PC-3 (cell line): ENCODE measurements at regions not wholly inside any gene's neighbourhood (a gene's known extent, or its start where the extent isn't known, plus 50 kb on each side); places are given as distances from the start of the nearest gene placed in this dataset.

Experiments
- ATAC-seq: fragments of 200-7000 bp; cut with Tn5 transposase; 2 replicates; pipeline ENCODE4 v1.9.1; 2020; ENCODE audit warnings: mild to moderate bottlenecking, moderate library complexity
- BruUV-seq: library from RNA; stranded (reverse); fragments of 400-500 nt; replicated peaks from 2 replicates; lab custom pipeline; 2021; lab: Mats Ljungman, UMichigan
- CTCF ChIA-PET: fragments of 300-600 bp; sonication (Branson Sonifier 250); formaldehyde crosslinking; loops from one replicate; lab custom pipeline; 2022; ENCODE audit warnings: antibody characterized with exemption; lab: Charles Lee
- POLR2A ChIA-PET: fragments of 300-600 bp; sonication (Branson Sonifier 250); formaldehyde crosslinking; loops from one replicate; lab custom pipeline; 2022; ENCODE audit warnings: antibody characterized with exemption; ENCODE audit not compliant: unreplicated experiment; lab: Charles Lee
- DNase-seq: peaks from one replicate; pipeline ENCODE4 v3.0.0-alpha.2; 2015
- H2AFZ ChIP-seq: fragments of 300-600 bp; sonication (generic); 2 replicates; pipeline ENCODE4 v1.6.0; 2016; ENCODE audit warnings: antibody characterized with exemption, low read length
- H3F3A ChIP-seq: fragments of 300-600 bp; sonication (generic); one replicate; pipeline ENCODE4 v1.6.0; 2017; ENCODE audit warnings: antibody characterized with exemption, low read length, control low read depth, mild to moderate bottlenecking; ENCODE audit not compliant: unreplicated experiment
- H3K27ac ChIP-seq: fragments of 300-600 bp; sonication (generic); 2 replicates; pipeline ENCODE4 v1.5.1; 2016; ENCODE audit warnings: mild to moderate bottlenecking, low read length
- H3K27me3 ChIP-seq: fragments of 300-600 bp; sonication (generic); 2 replicates; pipeline ENCODE4 v1.6.1; 2016; ENCODE audit warnings: low read length, mixed read lengths
- H3K36me3 ChIP-seq: fragments of 300-600 bp; sonication (generic); 2 replicates; pipeline ENCODE4 v1.6.1; 2016; ENCODE audit warnings: low read depth, mixed run types, low read length, mixed read lengths
- H3K4me1 ChIP-seq: fragments of 300-600 bp; sonication (generic); 2 replicates; pipeline ENCODE4 v1.5.1; 2016; ENCODE audit warnings: low read length; ENCODE audit not compliant: insufficient read depth
- H3K4me2 ChIP-seq: fragments of 300-600 bp; sonication (generic); 2 replicates; pipeline ENCODE4 v1.6.0; 2016; ENCODE audit warnings: low read length
- H3K4me3 ChIP-seq: fragments of 300-600 bp; sonication (generic); 2 replicates; pipeline ENCODE4 v1.5.1; 2016; ENCODE audit warnings: mild to moderate bottlenecking, low read length, mixed read lengths
- H3K79me2 ChIP-seq: fragments of 300-600 bp; sonication (generic); 2 replicates; pipeline ENCODE4 v1.6.1; 2017; ENCODE audit warnings: low read length, mixed read lengths
- H3K9ac ChIP-seq: fragments of 300-600 bp; sonication (generic); 2 replicates; pipeline ENCODE4 v1.6.0; 2016; ENCODE audit warnings: mild to moderate bottlenecking, low read length
- H3K9me2 ChIP-seq: fragments of 300-600 bp; sonication (generic); replicated peaks from 2 replicates; pipeline ENCODE4 v1.6.1; 2016; ENCODE audit warnings: mixed run types, low read length, mixed read lengths
- H3K9me3 ChIP-seq: fragments of 300-600 bp; sonication (generic); 2 replicates; pipeline ENCODE4 v1.6.1; 2016; ENCODE audit warnings: low read length, mixed read lengths
- H4K20me1 ChIP-seq: fragments of 300-600 bp; sonication (generic); 2 replicates; pipeline ENCODE4 v1.6.1; 2016; ENCODE audit warnings: low read length, mixed read lengths
- CTCF ChIP-seq: fragments of 300-600 bp; sonication (generic); conservative IDR thresholded peaks from 2 replicates; pipeline ENCODE4 v1.5.1; 2017; ENCODE audit warnings: antibody characterized with exemption, low read depth, mild to moderate bottlenecking, low read length
- EZH2 ChIP-seq: fragments of 300-600 bp; sonication (generic); IDR thresholded peaks from one replicate; pipeline ENCODE4 v1.6.1; 2017; ENCODE audit warnings: antibody characterized with exemption, mild to moderate bottlenecking, low read length; ENCODE audit not compliant: unreplicated experiment
- EZH2phosphoT487 ChIP-seq: fragments of 300-600 bp; sonication (generic); IDR thresholded peaks from 2 replicates; pipeline ENCODE4 v1.6.1; 2018; ENCODE audit warnings: mild to moderate bottlenecking, antibody characterized with exemption, low read length, borderline replicate concordance
- intact Hi-C: fragments of 100-400 bp; cut with micrococcal nuclease; formaldehyde crosslinking; loops from 2 replicates; pipeline ENCODE4 v1.9.0; 2023

GRCh38 chr21:16421007-16421406 is 691.2 kb downstream of the USP25 start:
- Histone ChIP-seq H3K36me3 (no peaks in the 10 kb centered on the region), H3K4me3 (no peak overlapping the region), H3K79me2 (no peaks in the 10 kb centered on the region), H3F3A (no peaks in the 10 kb centered on the region), H4K20me1 (no peaks in the 10 kb centered on the region), H3K4me2 (no peak overlapping the region), H3K9ac (no peak overlapping the region), H3K9me3 (no peaks in the 10 kb centered on the region), H3K9me2 (no peaks in the 10 kb centered on the region), H3K4me1 (no peaks in the 10 kb centered on the region), H3K27ac (no peak overlapping the region), H2AFZ (no peak overlapping the region), H3K27me3 (peaks cover 26% of the 10 kb centered on the region)
- TF ChIP-seq EZH2 (no peak), EZH2phosphoT487 (no peak), CTCF (no peak)
- DNase-seq (no peak), ATAC-seq (no peak)
- no TSS peak for BruUV-seq
- ChIA-PET POLR2A (no interaction called here), CTCF (no interaction called here)
- intact Hi-C loops = no loop called here

- no TSS peak for BruUV-seq
- TF ChIP-seq EZH2phosphoT487 (no peak), EZH2 (no peak), CTCF (no peak)
- no peak for DNase-seq
- Histone ChIP-seq H2AFZ (no peak overlapping the region), H4K20me1 (no peaks in the 10 kb centered on the region), H3K4me2 (no peak overlapping the region), H3K9me2 (no peaks in the 10 kb centered on the region), H3K27me3 (peaks cover 26% of the 10 kb centered on the region), H3F3A (no peaks in the 10 kb centered on the region), H3K27ac (no peak overlapping the region), H3K9me3 (no peaks in the 10 kb centered on the region), H3K9ac (no peak overlapping the region), H3K36me3 (no peaks in the 10 kb centered on the region), H3K4me3 (no peak overlapping the region), H3K79me2 (no peaks in the 10 kb centered on the region), H3K4me1 (no peaks in the 10 kb centered on the region)
- ATAC-seq = no peak
- intact Hi-C loops = no loop called here
- ChIA-PET CTCF (no interaction called here), POLR2A (interaction anchor here (0.7 kb wide), 1 partner anchor 83 kb away, joined by 6 read pairs; no protein-coding TSS in a partner anchor)
Measured at GRCh38 chr21:16421965-16422364, 692.2 kb downstream of the USP25 start.

- intact Hi-C loops = no loop called here
- Histone ChIP-seq H3K4me3 (no peak overlapping the region), H3K27ac (no peak overlapping the region), H3K9ac (no peak overlapping the region), H3F3A (no peaks in the 10 kb centered on the region), H3K9me3 (no peaks in the 10 kb centered on the region), H3K79me2 (no peaks in the 10 kb centered on the region), H4K20me1 (no peaks in the 10 kb centered on the region), H3K36me3 (no peaks in the 10 kb centered on the region), H3K4me1 (no peaks in the 10 kb centered on the region), H2AFZ (no peak overlapping the region), H3K27me3 (peaks cover 26% of the 10 kb centered on the region), H3K9me2 (no peaks in the 10 kb centered on the region), H3K4me2 (no peak overlapping the region)
- no peak for ATAC-seq
- TF ChIP-seq EZH2phosphoT487 (no peak), CTCF (no peak), EZH2 (no peak)
- BruUV-seq = no TSS peak
- CTCF ChIA-PET = no interaction called here
- POLR2A ChIA-PET = interaction anchor here (0.7 kb wide), 1 partner anchor 82 kb away, joined by 6 read pairs; no protein-coding TSS in a partner anchor
- DNase-seq = no peak
Measured at GRCh38 chr21:16422702-16423101, 692.9 kb downstream of the USP25 start.
